Parathyroid adenoma (tissue), 2 donors: ENCODE measurements at regions not wholly inside any gene's neighbourhood (a gene's known extent, or its start where the extent isn't known, plus 50 kb on each side); places are given as distances from the start of the nearest gene placed in this dataset.

Experiments used
- H2AFZ ChIP-seq: fragments of 300-600 bp; sonication (generic); one replicate; pipeline ENCODE4 v1.7.0; 2017; ENCODE audit warnings: antibody characterized with exemption, mild to moderate bottlenecking
- H3K27ac ChIP-seq: fragments of 300-600 bp; sonication (generic); one replicate; pipeline ENCODE4 v1.7.0; 2017
- H3K27me3 ChIP-seq: fragments of 300-600 bp; sonication (generic); one replicate; pipeline ENCODE4 v1.7.0; 2017; ENCODE audit warnings: low read length; ENCODE audit not compliant: control insufficient read depth, insufficient read depth
- H3K36me3 ChIP-seq: fragments of 300-600 bp; sonication (generic); one replicate; pipeline ENCODE4 v1.7.0; 2017; ENCODE audit warnings: low read length; ENCODE audit not compliant: control insufficient read depth, insufficient read depth
- H3K4me1 ChIP-seq: fragments of 300-600 bp; sonication (generic); one replicate; pipeline ENCODE4 v1.7.0; 2017; ENCODE audit warnings: control low read depth
- H3K4me2 ChIP-seq: fragments of 300-600 bp; sonication (generic); one replicate; pipeline ENCODE4 v1.7.0; 2017; ENCODE audit warnings: low read length
- H3K4me3 ChIP-seq: fragments of 300-600 bp; sonication (generic); one replicate; pipeline ENCODE4 v1.7.0; 2017; ENCODE audit warnings: low read depth, low read length
- H3K79me2 ChIP-seq: fragments of 300-600 bp; sonication (generic); one replicate; pipeline ENCODE4 v1.7.0; 2017; ENCODE audit warnings: control low read depth
- H3K9ac ChIP-seq: fragments of 300-600 bp; sonication (generic); one replicate; pipeline ENCODE4 v1.7.0; 2017; ENCODE audit warnings: mild to moderate bottlenecking
- H3K9me3 ChIP-seq: fragments of 300-600 bp; sonication (generic); one replicate; pipeline ENCODE4 v1.7.0; 2017; ENCODE audit warnings: low read length; ENCODE audit not compliant: control insufficient read depth
- TF ChIP-seq, protein P1 (sequence below): fragments of 300-600 bp; sonication (generic); IDR thresholded peaks from one replicate; pipeline ENCODE4 v1.7.0; 2017; ENCODE audit warnings: antibody characterized with exemption, mild to moderate bottlenecking
- donor health status: primary hyperparathyroidism.

DNA sequence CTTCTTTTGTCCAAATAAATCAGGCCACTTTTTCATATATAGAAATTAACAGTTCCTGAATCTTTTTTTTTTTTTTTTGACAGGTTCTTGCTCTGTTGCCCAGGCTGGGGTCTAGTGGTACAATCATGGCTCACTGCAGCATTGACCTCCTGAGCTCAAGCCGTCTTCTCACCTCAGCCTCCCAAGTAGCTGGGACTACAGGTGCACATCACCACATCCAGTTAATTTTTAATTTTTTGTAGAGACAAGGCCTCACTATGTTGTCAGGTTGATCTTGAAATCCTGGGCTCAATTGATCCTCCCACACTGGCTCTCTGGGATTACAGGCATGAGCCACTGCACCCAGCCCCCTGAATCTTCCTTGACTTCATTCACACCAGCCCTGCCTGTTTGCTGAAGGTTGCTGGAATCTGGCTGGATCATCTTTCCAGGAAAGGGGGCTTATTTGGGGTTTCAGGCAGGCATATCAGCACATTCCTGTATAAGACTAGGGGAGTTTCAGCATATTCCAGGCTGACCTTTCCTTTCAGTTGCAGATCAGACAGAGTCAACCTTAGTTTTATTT is 78.2 kb upstream of the ARHGAP29 start:
- Histone ChIP-seq H3K27me3 (no peaks in the 10 kb centered on the region), H3K36me3 (no peaks in the 10 kb centered on the region), H3K9ac (no peak overlapping the region), H3K4me3 (no peak overlapping the region), H3K4me1 (no peaks in the 10 kb centered on the region), H3K9me3 (no peaks in the 10 kb centered on the region), H3K4me2 (no peak overlapping the region), H3K79me2 (no peaks in the 10 kb centered on the region), H3K27ac (no peak overlapping the region), H2AFZ (no peak overlapping the region)
- TF ChIP-seq, protein P1, sequence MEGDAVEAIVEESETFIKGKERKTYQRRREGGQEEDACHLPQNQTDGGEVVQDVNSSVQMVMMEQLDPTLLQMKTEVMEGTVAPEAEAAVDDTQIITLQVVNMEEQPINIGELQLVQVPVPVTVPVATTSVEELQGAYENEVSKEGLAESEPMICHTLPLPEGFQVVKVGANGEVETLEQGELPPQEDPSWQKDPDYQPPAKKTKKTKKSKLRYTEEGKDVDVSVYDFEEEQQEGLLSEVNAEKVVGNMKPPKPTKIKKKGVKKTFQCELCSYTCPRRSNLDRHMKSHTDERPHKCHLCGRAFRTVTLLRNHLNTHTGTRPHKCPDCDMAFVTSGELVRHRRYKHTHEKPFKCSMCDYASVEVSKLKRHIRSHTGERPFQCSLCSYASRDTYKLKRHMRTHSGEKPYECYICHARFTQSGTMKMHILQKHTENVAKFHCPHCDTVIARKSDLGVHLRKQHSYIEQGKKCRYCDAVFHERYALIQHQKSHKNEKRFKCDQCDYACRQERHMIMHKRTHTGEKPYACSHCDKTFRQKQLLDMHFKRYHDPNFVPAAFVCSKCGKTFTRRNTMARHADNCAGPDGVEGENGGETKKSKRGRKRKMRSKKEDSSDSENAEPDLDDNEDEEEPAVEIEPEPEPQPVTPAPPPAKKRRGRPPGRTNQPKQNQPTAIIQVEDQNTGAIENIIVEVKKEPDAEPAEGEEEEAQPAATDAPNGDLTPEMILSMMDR: no peak

- Histone ChIP-seq H3K9me3 (no peaks in the 10 kb centered on the region), H3K4me1 (no peaks in the 10 kb centered on the region), H3K27me3 (no peaks in the 10 kb centered on the region), H3K27ac (no peak overlapping the region), H3K79me2 (no peaks in the 10 kb centered on the region), H3K4me3 (no peak overlapping the region), H3K4me2 (no peak overlapping the region), H3K36me3 (no peaks in the 10 kb centered on the region), H2AFZ (no peak overlapping the region), H3K9ac (no peak overlapping the region)
- TF ChIP-seq, protein P1: no peak
Measured at GRCh38 chr1:94314222-94314858, 77.0 kb upstream of the ARHGAP29 start.

DNA sequence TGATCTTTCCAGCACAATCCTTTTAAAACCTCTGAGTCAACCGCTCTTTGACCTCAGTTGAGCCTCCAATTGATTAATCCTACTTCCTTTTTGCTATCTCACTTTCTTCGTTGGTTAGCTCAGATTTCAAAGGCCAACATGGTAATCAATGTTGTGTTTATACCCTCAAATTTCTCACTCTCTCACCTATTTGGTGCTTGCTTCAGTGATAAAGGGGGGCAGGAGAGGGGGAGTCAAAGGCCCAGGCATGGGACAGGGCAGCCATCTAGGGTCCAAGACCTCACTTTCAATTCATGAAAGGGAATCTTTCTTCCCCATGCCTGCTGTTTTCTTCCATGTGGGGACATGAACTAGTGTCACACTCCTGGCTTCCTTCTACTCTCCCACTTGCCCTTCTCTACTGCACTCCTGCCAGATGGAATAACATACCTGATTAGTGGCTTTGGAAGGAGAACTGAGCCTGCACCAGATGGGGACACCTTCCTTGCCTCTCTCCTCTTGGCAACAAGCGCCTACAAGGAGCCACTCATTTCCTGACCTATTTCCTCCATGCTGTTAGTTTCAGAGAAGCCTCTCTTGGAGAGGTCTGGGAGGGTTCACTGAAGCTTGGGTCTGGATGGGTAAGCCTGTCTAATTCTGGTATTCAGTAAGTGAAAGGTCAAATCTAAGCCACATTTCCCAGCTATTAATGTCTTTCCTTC is 73.3 kb upstream of the ARHGAP29 start:
- no peaks in the 10 kb centered on the region for H3K27me3 ChIP-seq
- no peaks in the 10 kb centered on the region for H3K9me3 ChIP-seq
- H3K4me2 ChIP-seq: no peak overlapping the region
- H2AFZ ChIP-seq: no peak overlapping the region
- TF ChIP-seq, protein P1: no peak
- no peak overlapping the region for H3K4me3 ChIP-seq
- H3K36me3 ChIP-seq: no peaks in the 10 kb centered on the region
- H3K27ac ChIP-seq: no peak overlapping the region
- H3K4me1 ChIP-seq: no peaks in the 10 kb centered on the region
- H3K9ac ChIP-seq: no peak overlapping the region
- no peaks in the 10 kb centered on the region for H3K79me2 ChIP-seq

DNA sequence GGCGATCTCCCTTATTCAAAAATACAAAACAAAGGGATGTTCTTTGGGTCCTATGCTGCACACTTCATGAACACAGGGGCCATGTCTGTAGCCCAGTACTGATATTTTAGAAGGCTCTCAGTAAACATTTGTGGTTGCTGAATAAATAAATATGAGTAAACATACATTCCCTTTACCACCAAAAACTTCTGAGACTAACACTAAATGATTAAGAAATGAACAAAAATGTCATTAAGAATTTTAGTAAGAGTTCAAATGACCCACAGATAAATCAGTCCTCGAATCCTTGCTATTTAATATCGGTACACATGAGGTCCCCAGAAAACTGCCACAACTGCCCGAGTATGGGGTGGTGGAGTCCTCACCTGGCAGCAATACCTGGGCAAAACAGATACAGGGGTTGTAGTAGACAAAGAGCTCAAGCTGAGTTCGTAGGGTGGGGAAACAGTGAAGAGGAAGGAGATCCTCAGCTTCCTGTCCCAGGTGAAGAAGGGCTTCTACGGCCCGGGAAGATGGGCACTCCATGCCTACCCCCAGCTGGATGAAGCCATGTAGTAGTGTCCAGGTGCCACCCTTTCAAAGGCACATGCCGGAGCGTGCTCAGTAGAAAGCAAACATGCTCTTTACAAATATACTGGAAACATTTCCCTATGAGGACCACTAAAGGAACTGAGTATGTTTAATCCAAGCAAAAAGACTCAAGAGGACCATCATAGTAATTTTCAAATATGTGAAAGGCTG is 72.6 kb upstream of the ARHGAP29 start:
- Histone ChIP-seq H3K27me3 (no peaks in the 10 kb centered on the region), H3K9ac (no peak overlapping the region), H2AFZ (no peak overlapping the region), H3K4me3 (no peak overlapping the region), H3K9me3 (no peaks in the 10 kb centered on the region), H3K27ac (no peak overlapping the region), H3K79me2 (no peaks in the 10 kb centered on the region), H3K36me3 (no peaks in the 10 kb centered on the region), H3K4me2 (no peak overlapping the region), H3K4me1 (no peaks in the 10 kb centered on the region)
- TF ChIP-seq, protein P1: no peak
